Choroid plexus epithelial cell (primary cell): ENCODE measurements at regions not wholly inside any gene's neighbourhood (a gene's known extent, or its start where the extent isn't known, plus 50 kb on each side); places are given as distances from the start of the nearest gene placed in this dataset.
"Not testable (repeated sequence)": the region's sequence is repeated elsewhere in the genome, so short reads cannot be mapped to it uniquely, and the experiment has no call there.

Experiments used
- DNase-seq: peaks from one replicate; pipeline ENCODE4 v3.0.0-alpha.2; 2010; ENCODE audit warnings: low read depth
- H3K4me3 ChIP-seq: 2 replicates; pipeline ENCODE4 v1.5.1; 2011; ENCODE audit warnings: low read depth, mild to moderate bottlenecking, control low read depth, low read length, moderate library complexity
- CTCF ChIP-seq: conservative IDR thresholded peaks from 2 replicates; pipeline ENCODE4 v1.5.1; 2011; ENCODE audit warnings: low read depth, mild to moderate bottlenecking, control low read depth, inconsistent platforms, low read length, moderate library complexity

GRCh38 chr22:27601195-27601594 is 200.4 kb downstream of the MN1 start:
- no peak for DNase-seq

GRCh38 chr22:27602390-27602789 is 199.2 kb downstream of the MN1 start:
- TF ChIP-seq CTCF, result no peak
- DNase-seq, result no peak
- H3K4me3 ChIP-seq, result no peak overlapping the region

More at GRCh38 chr22:27601195-27601594, 200.4 kb downstream of the MN1 start:
- TF ChIP-seq CTCF, result no peak
- H3K4me3 ChIP-seq, result no peak overlapping the region

- TF ChIP-seq CTCF, result no peak
- no peak for DNase-seq
- H3K4me3 ChIP-seq, result no peak overlapping the region
These were observed 198.3 kb downstream of the MN1 start for GRCh38 chr22:27603111-27603799.

- no peak overlapping the region for H3K4me3 ChIP-seq
- TF ChIP-seq CTCF, result peak; percentile 10
- DNase-seq, result peak; percentile 68
These were observed 197.8 kb downstream of the MN1 start for GRCh38 chr22:27603800-27604144.

GRCh38 chr22:27605390-27605789 is 196.2 kb downstream of the MN1 start:
- no peak for DNase-seq
- no peak for TF ChIP-seq CTCF
- no peak overlapping the region for H3K4me3 ChIP-seq

- not testable (repeated sequence) for DNase-seq, H3K4me3 ChIP-seq
These were observed 193.8 kb downstream of the MN1 start for GRCh38 chr22:27607750-27608149.

GRCh38 chr22:27609451-27609888 is 192.1 kb downstream of the MN1 start:
- no peak for TF ChIP-seq CTCF
- no peak for DNase-seq
- H3K4me3 ChIP-seq, result no peak overlapping the region

- DNase-seq, H3K4me3 ChIP-seq: not testable (repeated sequence)
These were observed 191.4 kb downstream of the MN1 start for GRCh38 chr22:27610164-27610563.
